ENCODE measurements at regions not wholly inside any gene's neighbourhood (a gene's known extent, or its start where the extent isn't known, plus 50 kb on each side); places are given as distances from the start of the nearest gene placed in this dataset.

DNA sequence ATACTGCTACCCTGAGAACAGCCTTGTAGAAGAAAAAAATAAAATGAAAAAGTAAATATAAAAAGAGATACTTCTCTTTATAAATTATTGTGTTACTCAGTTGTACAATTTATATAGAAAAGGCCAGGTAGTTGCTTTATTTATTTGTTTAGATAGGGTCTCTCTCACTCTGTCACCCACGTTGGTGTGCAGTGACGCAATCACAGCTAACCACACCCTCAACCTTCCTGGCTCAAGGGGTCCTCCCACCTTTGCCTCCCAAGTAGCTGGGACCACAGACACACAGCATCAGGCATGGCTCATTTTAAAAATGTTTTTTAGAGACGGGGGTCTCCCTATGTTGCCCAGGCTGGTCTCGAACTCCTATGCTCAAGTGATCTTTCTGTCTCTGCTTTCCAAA, 175.4 kb upstream of the PZP start:
- TF ChIP-seq EZH2 (conservative IDR thresholded peaks at IDR 0.05; ENCODE audit: low read depth, low read length) (no peak), NONO (IDR thresholded peaks at IDR 0.05) (no peak), NONO (CRISPR knock-in tag; conservative IDR thresholded peaks at IDR 0.05) (no peak), U2AF2 (IDR thresholded peaks at IDR 0.05; ENCODE audit: low read depth, low read length) (no peak), ZNF335 (CRISPR knock-in tag; IDR thresholded peaks at IDR 0.05) (no peak), ZNF512 (CRISPR knock-in tag; IDR thresholded peaks at IDR 0.05) (no peak), ZKSCAN1 (IDR thresholded peaks at IDR 0.05; ENCODE audit: low read length) (no peak), CTCF (CRISPR knock-in tag; IDR thresholded peaks at IDR 0.05) (no peak)
- TF ChIP-seq, protein P1, sequence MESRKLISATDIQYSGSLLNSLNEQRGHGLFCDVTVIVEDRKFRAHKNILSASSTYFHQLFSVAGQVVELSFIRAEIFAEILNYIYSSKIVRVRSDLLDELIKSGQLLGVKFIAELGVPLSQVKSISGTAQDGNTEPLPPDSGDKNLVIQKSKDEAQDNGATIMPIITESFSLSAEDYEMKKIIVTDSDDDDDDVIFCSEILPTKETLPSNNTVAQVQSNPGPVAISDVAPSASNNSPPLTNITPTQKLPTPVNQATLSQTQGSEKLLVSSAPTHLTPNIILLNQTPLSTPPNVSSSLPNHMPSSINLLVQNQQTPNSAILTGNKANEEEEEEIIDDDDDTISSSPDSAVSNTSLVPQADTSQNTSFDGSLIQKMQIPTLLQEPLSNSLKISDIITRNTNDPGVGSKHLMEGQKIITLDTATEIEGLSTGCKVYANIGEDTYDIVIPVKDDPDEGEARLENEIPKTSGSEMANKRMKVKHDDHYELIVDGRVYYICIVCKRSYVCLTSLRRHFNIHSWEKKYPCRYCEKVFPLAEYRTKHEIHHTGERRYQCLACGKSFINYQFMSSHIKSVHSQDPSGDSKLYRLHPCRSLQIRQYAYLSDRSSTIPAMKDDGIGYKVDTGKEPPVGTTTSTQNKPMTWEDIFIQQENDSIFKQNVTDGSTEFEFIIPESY (CRISPR knock-in tag; IDR thresholded peaks at IDR 0.05): no peak
- TF ChIP-seq, protein P2, sequence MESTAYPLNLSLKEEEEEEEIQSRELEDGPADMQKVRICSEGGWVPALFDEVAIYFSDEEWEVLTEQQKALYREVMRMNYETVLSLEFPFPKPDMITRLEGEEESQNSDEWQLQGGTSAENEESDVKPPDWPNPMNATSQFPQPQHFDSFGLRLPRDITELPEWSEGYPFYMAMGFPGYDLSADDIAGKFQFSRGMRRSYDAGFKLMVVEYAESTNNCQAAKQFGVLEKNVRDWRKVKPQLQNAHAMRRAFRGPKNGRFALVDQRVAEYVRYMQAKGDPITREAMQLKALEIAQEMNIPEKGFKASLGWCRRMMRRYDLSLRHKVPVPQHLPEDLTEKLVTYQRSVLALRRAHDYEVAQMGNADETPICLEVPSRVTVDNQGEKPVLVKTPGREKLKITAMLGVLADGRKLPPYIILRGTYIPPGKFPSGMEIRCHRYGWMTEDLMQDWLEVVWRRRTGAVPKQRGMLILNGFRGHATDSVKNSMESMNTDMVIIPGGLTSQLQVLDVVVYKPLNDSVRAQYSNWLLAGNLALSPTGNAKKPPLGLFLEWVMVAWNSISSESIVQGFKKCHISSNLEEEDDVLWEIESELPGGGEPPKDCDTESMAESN (CRISPR knock-in tag; conservative IDR thresholded peaks at IDR 0.05): no peak
- TF ChIP-seq, protein P3, sequence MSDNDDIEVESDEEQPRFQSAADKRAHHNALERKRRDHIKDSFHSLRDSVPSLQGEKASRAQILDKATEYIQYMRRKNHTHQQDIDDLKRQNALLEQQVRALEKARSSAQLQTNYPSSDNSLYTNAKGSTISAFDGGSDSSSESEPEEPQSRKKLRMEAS (IDR thresholded peaks at IDR 0.05): no peak
